Astrocyte of the spinal cord (primary cell): ENCODE measurements at regions not wholly inside any gene's neighbourhood (a gene's known extent, or its start where the extent isn't known, plus 50 kb on each side); places are given as distances from the start of the nearest gene placed in this dataset.
"Not testable (repeated sequence)": the region's sequence is repeated elsewhere in the genome, so short reads cannot be mapped to it uniquely, and the experiment has no call there.

Experiments
- DNase-seq: peaks from one replicate; pipeline ENCODE4 v3.0.0; 2011; ENCODE audit warnings: low read depth, low spot score
- H3K4me3 ChIP-seq: 2 replicates; pipeline ENCODE4 v1.5.1; 2011; ENCODE audit warnings: low read depth, mild to moderate bottlenecking, low read length, moderate library complexity
- in situ Hi-C: cut with HindIII; loops from 2 replicates; pipeline ENCODE4 v1.10.0; 2017; ENCODE audit warnings: low sequenced_read_pairs
- TF ChIP-seq, protein P1 (sequence below): IDR thresholded peaks from 2 replicates; pipeline ENCODE4 v1.5.1; 2012; ENCODE audit warnings: low read depth, mild to moderate bottlenecking, low read length, inconsistent platforms

DNA sequence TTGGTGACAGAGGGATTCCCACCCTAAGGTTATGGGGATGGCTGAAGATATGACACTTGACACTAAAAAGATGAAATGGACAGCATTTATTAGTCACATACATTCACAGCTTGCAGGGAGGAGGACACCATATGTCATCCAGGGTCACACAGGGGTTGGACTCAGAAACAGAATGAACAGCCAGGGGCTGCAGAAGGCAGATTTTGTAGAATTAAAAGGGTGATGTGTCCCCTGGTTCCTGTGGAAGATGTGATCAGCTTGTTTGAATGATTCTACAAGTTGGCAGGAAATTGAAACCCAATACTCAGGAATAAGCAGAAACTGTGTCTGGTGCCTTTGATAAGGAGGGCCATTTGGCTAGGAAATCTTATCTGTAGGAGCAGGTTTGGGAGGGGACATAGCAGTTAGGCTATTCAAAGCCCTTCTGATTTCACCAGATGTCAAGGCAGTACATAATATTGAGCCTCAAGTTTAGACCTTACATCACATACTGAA, 102.3 kb upstream of the GRIN3A start:
- TF ChIP-seq, protein P1, sequence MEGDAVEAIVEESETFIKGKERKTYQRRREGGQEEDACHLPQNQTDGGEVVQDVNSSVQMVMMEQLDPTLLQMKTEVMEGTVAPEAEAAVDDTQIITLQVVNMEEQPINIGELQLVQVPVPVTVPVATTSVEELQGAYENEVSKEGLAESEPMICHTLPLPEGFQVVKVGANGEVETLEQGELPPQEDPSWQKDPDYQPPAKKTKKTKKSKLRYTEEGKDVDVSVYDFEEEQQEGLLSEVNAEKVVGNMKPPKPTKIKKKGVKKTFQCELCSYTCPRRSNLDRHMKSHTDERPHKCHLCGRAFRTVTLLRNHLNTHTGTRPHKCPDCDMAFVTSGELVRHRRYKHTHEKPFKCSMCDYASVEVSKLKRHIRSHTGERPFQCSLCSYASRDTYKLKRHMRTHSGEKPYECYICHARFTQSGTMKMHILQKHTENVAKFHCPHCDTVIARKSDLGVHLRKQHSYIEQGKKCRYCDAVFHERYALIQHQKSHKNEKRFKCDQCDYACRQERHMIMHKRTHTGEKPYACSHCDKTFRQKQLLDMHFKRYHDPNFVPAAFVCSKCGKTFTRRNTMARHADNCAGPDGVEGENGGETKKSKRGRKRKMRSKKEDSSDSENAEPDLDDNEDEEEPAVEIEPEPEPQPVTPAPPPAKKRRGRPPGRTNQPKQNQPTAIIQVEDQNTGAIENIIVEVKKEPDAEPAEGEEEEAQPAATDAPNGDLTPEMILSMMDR = no peak

DNA sequence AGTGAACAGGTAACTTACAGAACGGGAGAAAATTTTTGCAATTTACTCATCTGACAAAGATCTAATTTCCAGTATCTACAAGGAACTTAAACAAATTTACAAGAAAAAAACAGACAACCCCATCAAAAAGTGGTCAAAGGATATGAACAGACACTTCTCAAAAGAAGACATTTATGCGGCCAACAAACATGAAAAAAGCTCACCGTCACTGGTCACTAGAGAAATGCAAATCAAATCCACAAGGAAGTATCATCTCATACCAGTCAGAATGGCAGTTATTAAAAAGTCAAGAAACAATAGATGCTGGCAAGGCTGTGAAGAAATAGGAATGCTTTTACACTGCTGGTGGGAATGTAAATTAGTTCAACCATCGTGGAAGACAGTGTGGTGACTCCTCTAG, 100.5 kb upstream of the GRIN3A start:
- DNase-seq, H3K4me3 ChIP-seq, in situ Hi-C loops: not testable (repeated sequence)

More for the DNA sequence above, 102.3 kb upstream of the GRIN3A start:
- no peak for DNase-seq
- no peak overlapping the region for H3K4me3 ChIP-seq
- in situ Hi-C loops = no loop called here

DNA sequence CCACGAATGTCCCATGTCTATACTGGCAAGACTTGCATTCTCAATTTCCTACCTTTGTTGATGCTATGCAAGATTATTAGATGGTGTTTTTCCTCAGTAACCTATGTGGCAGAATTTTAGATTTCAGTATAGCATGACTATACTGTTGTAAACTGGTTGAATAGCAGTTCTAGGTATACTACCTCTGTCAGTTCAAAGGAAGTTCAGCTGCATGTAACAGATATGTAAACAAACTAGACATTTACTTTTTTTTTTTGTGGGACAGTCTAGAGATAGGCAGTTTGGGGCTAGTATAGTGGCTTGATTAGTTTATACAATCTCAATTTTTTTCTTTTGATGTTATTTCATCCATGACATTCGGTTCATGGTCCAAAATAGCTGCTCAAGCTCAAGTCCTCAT, 97.6 kb upstream of the GRIN3A start:
- TF ChIP-seq, protein P1 = no peak
- H3K4me3 ChIP-seq = no peak overlapping the region
- in situ Hi-C loops = no loop called here
- DNase-seq = no peak

DNA sequence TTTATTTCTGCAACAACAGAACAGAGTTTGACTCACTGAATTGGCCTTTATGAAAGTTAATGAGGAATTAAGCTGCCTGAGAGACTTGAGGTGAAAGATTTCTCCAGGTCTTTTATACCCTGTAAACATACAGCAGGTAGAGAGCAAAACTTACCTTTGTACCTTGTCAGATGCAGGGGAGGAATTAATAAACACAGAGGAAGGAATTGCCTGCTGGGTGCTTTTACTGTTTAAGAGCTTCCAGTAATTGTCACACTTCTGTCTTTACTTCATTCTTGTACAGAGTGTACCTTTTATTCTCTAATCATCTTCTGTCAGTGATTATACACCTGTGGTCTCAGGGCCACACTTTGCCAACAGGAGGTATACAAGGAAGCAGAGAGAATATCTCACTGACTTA, 94.0 kb upstream of the GRIN3A start:
- no peak for DNase-seq
- in situ Hi-C loops = no loop called here
- TF ChIP-seq, protein P1 = no peak
- no peak overlapping the region for H3K4me3 ChIP-seq

DNA sequence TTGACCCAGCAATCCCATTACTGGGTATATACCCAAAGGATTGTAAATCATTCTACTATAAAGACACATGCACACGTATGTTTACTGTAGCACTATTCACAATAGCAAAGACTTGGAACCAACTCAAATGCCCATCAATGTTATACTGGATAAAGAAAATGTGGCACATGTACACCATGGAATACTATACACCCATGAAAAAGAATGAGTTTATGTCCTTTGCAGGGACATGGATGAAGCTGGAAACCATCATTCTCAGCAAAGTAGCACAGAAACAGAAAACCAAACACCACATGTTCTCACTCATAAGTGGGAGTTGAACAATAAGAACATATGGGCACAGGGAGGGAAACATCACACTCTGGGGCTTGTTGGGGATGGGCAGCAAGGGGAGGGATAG, 83.0 kb upstream of the GRIN3A start:
- H3K4me3 ChIP-seq, in situ Hi-C loops, DNase-seq: not testable (repeated sequence)

DNA sequence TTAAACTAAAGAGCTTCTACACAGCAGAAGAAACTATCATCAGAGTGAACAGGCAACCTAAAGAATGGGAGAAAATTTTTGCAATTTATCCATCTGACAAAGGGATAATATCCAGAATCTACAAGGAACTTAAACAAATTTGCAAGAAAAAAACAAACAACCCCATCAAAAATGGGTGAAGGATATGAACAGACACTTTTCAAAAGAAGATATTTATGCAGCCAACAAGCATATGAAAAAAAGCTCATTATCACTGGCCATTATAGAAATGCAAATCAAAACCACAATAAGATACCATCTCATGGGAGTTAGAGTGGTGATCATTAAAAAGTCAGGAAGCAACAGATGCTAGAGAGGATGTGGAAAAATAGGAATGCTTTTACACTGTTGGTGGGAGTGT, 82.5 kb upstream of the GRIN3A start:
- DNase-seq, in situ Hi-C loops, H3K4me3 ChIP-seq: not testable (repeated sequence)

DNA sequence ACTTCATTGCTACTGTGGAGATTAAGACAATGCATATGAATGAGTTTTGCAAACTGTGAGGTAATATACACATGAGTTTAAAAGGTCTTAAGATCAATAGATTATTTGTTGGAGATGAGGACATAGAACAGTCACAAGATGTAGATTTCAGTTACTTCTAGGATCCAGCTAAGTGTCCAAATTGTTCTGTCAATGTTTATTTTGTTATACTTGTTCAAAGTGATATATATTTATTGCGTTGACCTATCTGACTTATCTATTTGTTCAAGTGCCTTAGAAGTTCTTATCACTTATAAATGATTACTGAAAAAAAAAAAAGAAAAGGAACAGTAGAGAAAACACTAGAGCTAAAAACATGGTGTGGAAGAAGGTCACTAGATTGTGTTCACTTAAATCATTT, 75.6 kb upstream of the GRIN3A start:
- TF ChIP-seq, protein P1 = no peak
- in situ Hi-C loops = no loop called here
- H3K4me3 ChIP-seq = no peak overlapping the region
- DNase-seq = no peak

DNA sequence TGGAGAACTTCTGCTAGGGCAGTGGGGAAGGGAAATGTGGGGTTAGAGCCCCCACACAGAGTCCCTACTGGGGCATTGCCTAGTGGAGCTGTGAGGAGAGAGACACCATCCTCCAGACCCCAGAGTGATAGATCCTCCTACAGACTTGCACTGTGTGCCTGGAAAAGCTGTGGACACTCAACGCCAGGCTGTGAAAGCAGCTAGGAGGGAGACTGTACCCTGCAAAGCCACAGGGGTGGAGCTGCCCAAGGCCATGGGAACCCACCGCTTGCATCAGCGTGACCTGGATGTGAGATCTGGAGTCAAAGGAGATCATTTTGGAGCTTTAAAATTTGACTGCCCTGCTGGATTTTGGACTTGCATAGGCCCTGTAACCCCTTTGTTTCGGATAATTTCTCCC, 69.4 kb upstream of the GRIN3A start:
- not testable (repeated sequence) for DNase-seq

DNA sequence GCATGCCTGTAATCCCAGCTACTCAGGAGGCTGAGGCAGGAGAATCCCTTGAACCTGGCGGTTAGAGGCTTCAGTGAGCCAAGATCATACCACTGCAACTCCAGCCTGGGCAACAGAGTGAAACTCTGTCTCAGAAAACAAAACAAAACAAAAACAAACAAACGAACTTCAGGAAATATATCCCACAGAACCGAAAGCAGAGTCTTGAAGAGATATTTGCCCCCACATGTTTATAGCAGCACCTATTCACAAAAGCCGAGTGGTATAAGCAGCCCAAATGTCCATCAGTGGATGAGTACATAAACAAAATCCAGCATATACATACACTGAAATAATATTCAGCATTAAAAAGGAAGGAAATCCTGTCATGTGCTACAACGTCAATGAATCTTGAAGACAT, 57.6 kb upstream of the GRIN3A start:
- in situ Hi-C loops = no loop called here
- no peak overlapping the region for H3K4me3 ChIP-seq
- no peak for DNase-seq
- TF ChIP-seq, protein P1 = no peak

More for the DNA sequence above, 69.4 kb upstream of the GRIN3A start:
- H3K4me3 ChIP-seq, in situ Hi-C loops: not testable (repeated sequence)
